ENCODE measurements at regions not wholly inside any gene's neighbourhood (a gene's known extent, or its start where the extent isn't known, plus 50 kb on each side); places are given as distances from the start of the nearest gene placed in this dataset.

DNA sequence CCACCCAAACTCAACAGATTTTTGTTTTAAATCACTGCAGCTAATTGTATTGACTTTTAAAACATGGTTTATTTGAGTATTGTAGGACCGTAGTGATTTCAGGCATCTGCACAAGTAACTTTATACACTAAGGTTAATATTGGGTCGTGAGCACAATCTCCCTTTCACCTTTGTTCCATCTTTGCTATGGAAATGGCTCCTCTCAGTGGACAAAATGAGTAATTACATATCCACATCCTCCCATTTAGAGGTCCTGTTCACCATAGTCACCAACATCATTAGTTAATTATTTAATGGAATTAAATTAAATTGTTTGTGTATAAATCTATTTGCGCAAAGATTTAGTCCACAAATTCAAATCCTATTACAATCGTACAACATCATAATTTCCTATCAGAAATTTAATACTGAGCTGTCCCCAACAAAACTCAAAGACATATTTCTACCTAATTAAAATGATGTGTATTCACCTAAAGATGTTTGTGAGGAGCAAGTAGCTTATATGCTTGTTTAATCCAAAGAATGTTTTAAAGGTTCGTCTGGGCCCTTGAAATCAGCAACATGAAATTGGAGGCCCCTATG lies 173.0 kb upstream of the DAPK1 start:
- TF ChIP-seq CTCF (IDR thresholded peaks at IDR 0.05; ENCODE audit: extremely low read depth in 1 of 2, insufficient read depth in 1 of 2, low read depth in 1 of 2, low read length in 2 of 2) (peak; percentile 35 to 36), FOS (IDR thresholded peaks at IDR 0.05; ENCODE audit: borderline replicate concordance, insufficient read depth, low read length) (no peak)
- Histone ChIP-seq H3K36me3 (ENCODE audit: control insufficient read depth in 2 of 2, extremely low read depth in 1 of 2, insufficient read depth in 2 of 2, low read length in 2 of 2) (no peaks in the 10 kb centered on the region), H3K4me2 (ENCODE audit: insufficient read depth, low read length) (no peak overlapping the region), H3K4me3 (replicated peaks in 1 of 3; ENCODE audit: insufficient read depth in 1 of 3, low read depth in 1 of 3, low read length in 3 of 3) (no peak overlapping the region), H4K20me1 (replicated peaks; ENCODE audit: control insufficient read depth, extremely low read depth, insufficient read depth, low read length) (no peaks in the 10 kb centered on the region), H3K9me1 (replicated peaks; ENCODE audit: control insufficient read depth, extremely low read depth, insufficient read depth, low read length) (no peaks in the 10 kb centered on the region), H3K9ac (replicated peaks; ENCODE audit: extremely low read depth, insufficient read depth, low read length) (no peak overlapping the region), H3K9me3 (replicated peaks; ENCODE audit: control insufficient read depth, insufficient read depth, low read length) (no peaks in the 10 kb centered on the region), H3K4me1 (ENCODE audit: control insufficient read depth, extremely low read depth, insufficient read depth, low read length) (no peaks in the 10 kb centered on the region), H3K79me2 (ENCODE audit: control insufficient read depth, insufficient read depth, low read length) (no peaks in the 10 kb centered on the region), H3K27me3 (ENCODE audit: control insufficient read depth in 2 of 2, insufficient read depth in 2 of 2, low read length in 2 of 2) (no peaks in the 10 kb centered on the region), H2AFZ (ENCODE audit: low read depth, low read length) (no peak overlapping the region), H3K27ac (ENCODE audit: insufficient read depth, low read depth, low read length) (no peak overlapping the region)
- ChIA-PET CTCF (interaction anchor here (0.9 to 8.1 kb wide), 7 partner anchors 338 to 1123 kb away, joined by 4 to 121 read pairs (median 16); partner anchors contain the start of gene GAS1), POLR2A (no interaction called here)
- intact Hi-C loops (cut with micrococcal nuclease) (loop anchor here (1.0 to 5.0 kb wide), 8 partner anchors 217 to 1122 kb away; partner anchors contain the start of gene GAS1), dilution Hi-C loops (cut with MboI; ENCODE audit: extremely low pct_ligation_motif_present, low sequenced_read_pairs) (no loop called here)
- BruUV-seq (replicated peaks), result no TSS peak
- peak; percentile 80 for FAIRE-seq
- peak; percentile 60 for DNase-seq (ENCODE audit: low read depth, low spot score)

DNA sequence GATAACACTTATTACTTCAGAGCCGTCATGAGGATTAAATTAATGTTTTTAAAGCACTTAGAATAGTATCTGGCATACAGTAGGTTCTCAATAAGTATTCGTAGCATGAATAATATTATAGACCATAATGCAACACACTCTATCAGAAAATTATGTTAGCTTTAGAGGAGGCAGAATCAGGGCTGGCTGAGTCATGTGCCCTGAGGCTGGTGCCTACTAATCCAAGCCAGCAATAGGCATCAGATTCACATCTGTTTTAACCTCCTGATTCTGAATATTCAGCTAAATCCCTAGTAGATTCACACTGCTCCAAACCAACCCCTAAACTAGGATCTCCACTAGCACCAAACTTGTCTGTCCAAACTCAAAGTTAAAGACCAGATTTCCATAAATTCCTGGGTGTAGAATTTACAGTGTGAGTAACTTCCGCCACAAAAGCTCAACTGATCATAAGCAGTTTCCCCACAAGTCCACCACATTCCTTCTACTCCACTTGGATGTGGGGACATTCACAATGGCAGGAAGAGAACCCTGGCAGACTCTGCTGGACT lies 170.0 kb upstream of the DAPK1 start:
- no peak overlapping the region for H2AFZ ChIP-seq (ENCODE audit: low read depth, low read length)
- dilution Hi-C loops (cut with MboI; ENCODE audit: extremely low pct_ligation_motif_present, low sequenced_read_pairs), result no loop called here
- H3K4me2 ChIP-seq (ENCODE audit: insufficient read depth, low read length), result no peak overlapping the region
- ChIA-PET CTCF (interaction anchor here (8.1 kb wide), 1 partner anchor 894 kb away, joined by 121 read pairs; no protein-coding TSS in a partner anchor), POLR2A (no interaction called here)
- H3K4me1 ChIP-seq (ENCODE audit: control insufficient read depth, extremely low read depth, insufficient read depth, low read length), result no peaks in the 10 kb centered on the region
- no peaks in the 10 kb centered on the region for H4K20me1 ChIP-seq (replicated peaks; ENCODE audit: control insufficient read depth, extremely low read depth, insufficient read depth, low read length)
- H3K36me3 ChIP-seq (ENCODE audit: control insufficient read depth in 2 of 2, extremely low read depth in 1 of 2, insufficient read depth in 2 of 2, low read length in 2 of 2), result no peaks in the 10 kb centered on the region
- no peak for DNase-seq (ENCODE audit: low read depth, low spot score)
- no peaks in the 10 kb centered on the region for H3K9me1 ChIP-seq (replicated peaks; ENCODE audit: control insufficient read depth, extremely low read depth, insufficient read depth, low read length)
- H3K9me3 ChIP-seq (replicated peaks; ENCODE audit: control insufficient read depth, insufficient read depth, low read length), result no peaks in the 10 kb centered on the region
- no peak for FAIRE-seq
- H3K79me2 ChIP-seq (ENCODE audit: control insufficient read depth, insufficient read depth, low read length), result no peaks in the 10 kb centered on the region
- intact Hi-C loops (cut with micrococcal nuclease), result no loop called here
- BruUV-seq (replicated peaks), result no TSS peak
- no peak for TF ChIP-seq CTCF (IDR thresholded peaks at IDR 0.05; ENCODE audit: extremely low read depth in 1 of 2, insufficient read depth in 1 of 2, low read depth in 1 of 2, low read length in 2 of 2)
- TF ChIP-seq, protein P1, sequence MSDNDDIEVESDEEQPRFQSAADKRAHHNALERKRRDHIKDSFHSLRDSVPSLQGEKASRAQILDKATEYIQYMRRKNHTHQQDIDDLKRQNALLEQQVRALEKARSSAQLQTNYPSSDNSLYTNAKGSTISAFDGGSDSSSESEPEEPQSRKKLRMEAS (IDR thresholded peaks at IDR 0.05; ENCODE audit: insufficient read depth, insufficient read length), result no peak
- no peak overlapping the region for H3K4me3 ChIP-seq (replicated peaks in 1 of 3; ENCODE audit: insufficient read depth in 1 of 3, low read depth in 1 of 3, low read length in 3 of 3)
- H3K27me3 ChIP-seq (ENCODE audit: control insufficient read depth in 2 of 2, insufficient read depth in 2 of 2, low read length in 2 of 2), result peaks cover 0 to 2% of the 10 kb centered on the region in 2 experiments
- no peak overlapping the region for H3K9ac ChIP-seq (replicated peaks; ENCODE audit: extremely low read depth, insufficient read depth, low read length)
- H3K27ac ChIP-seq (ENCODE audit: insufficient read depth, low read depth, low read length), result no peak overlapping the region

Data from endothelial cell of umbilical vein (primary cell).